GM19397 (cell line): ENCODE measurements at regions not wholly inside any gene's neighbourhood (a gene's known extent, or its start where the extent isn't known, plus 50 kb on each side); places are given as distances from the start of the nearest gene placed in this dataset.
"Not testable (repeated sequence)": the region's sequence is repeated elsewhere in the genome, so short reads cannot be mapped to it uniquely, and the experiment has no call there.

Experiments
- ATAC-seq: cut with Tn5 transposase; IDR thresholded peaks from one replicate; pipeline ENCODE4 v1.9.1; 2021; ENCODE audit warnings: mild to moderate bottlenecking, moderate library complexity; ENCODE audit not compliant: unreplicated experiment

DNA sequence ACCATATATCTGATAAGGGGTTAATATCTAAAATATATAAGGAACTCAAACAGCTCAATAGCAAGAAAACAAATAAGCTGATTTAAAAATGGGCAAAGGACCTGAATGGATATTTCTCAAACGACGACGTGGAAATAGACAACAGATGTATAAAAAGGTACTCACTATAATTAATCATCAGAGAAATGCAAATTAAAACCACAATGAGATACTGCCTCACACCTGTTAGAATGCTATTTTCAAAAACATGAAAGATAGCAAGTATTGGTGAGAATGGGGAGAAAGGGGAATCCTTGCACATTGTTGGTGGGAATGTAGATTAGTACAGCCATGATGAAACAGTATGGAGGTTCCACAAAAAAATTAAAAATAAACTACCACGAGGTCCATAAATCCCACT is 163.2 kb downstream of the DKK1 start:
- ATAC-seq, result no peak

DNA sequence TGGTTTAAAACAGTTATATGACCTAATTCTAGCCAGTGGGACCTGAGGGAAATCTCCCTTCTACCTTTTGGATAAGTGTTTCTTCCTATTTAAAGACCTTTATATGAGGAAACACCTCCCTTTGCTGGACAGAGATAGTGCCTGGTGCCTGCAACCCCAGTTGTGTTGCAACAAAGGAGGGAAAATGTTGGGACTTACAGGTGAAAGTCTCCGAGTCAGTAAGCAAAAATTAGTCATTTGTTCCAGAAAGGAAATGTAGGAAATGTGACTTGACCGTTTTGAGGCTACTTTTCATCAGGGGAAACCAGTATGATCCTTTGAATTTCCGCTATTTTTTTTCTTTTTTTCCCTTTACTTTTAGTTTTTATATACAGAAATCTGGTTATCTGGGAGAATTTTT is 165.5 kb downstream of the DKK1 start:
- ATAC-seq, result no peak

DNA sequence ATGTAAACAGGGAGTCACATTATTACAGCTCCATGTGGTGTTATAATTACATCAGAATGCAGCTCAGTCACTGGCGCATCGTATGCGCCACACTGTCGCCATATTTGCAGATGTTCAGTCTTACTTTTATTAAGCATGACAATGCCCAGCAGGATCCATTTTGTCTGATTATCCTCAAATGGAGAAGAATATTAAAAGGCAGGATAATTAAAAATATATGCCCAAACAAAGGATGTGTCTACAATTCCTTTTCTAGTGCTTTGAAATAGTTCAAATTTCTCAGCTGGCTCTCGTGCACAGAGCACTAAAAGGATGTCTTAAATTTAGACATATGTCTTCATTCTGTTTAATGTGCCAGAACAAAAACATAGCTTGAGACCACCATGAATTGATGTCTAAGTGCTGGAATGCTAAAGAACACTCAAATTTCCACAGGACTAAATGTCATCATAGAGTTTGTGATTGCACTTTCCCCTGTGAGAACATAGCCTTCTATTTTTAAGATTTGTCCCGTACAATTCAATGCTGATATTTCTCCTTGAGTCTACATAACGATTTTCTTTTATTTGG is 168.0 kb downstream of the DKK1 start:
- no peak for ATAC-seq

DNA sequence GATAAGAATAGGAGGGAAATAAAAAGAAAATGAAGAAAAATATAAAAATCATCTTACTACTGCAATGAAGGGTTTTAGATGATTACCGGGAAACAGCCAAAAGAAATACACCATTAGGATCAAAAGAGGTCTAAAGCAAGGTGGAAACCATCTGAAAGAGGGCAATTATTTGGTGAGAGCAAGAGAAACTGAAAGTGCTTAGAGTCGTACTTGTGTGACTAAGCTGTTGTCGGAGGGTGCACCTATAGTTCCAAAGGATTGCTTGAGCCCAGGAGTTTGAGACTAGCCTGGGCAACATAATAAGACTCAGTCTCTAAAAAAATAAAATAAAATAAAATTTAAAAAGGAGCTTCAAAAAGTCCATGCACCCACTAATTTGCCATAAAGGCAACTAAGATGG is 169.5 kb downstream of the DKK1 start:
- no peak for ATAC-seq

DNA sequence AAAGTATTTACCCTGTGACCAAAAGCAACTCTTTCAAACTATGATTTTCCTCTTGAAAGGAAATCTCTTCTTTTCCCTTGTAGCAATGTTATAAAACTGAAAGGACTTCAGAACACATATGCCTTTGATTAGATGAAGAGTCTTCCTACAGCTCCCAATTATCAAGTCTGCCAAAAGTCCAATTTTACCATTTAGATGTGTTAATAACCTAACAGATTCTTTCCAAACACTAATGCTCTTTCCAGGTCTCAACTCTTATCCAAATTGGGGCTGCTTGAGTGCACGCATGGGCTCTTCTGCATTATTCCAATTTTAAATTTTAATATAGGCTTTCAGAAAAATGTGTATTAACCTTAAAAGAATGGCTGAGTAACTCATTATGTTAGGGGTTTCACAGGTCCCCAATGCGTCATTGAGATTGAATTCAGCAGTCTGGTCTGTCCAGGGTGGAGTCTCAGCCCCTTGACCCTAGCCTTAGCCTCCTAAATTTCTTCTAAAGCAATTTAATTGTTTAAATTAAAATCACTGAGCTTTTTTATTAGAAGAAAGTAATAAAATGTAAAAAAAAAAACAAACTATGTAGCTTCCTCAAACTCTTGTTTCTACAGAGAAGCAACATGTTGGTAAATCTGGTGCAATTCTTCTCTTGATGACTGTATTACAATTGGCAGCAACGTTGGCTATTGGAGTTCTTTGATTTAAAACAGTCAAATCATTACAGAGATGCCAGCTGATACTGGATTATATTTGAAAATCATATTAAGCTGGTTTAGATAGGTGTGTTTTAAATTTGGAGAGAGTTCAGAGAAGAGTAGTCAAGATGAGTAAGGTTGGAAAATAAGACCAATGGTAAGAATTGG is 170.4 kb downstream of the DKK1 start:
- ATAC-seq, result no peak

DNA sequence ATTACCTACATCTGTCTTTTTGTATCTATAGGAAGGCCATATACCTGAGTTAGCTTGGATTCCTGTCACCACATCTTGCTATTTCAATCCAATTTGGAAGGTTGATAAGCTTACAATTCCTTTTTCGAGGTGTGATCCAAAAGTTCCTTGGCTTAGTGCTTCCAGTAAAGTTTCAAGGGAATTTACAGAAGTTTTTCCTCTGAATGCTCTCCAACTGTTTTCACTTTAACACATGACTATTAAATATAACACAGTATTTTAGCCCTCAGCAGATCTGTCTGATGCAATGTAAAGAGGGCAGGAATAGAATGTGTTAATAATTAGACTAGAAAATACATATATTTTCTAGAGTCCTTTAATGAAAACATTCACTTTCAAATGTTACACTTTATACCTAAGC is 171.4 kb downstream of the DKK1 start:
- ATAC-seq, result no peak

DNA sequence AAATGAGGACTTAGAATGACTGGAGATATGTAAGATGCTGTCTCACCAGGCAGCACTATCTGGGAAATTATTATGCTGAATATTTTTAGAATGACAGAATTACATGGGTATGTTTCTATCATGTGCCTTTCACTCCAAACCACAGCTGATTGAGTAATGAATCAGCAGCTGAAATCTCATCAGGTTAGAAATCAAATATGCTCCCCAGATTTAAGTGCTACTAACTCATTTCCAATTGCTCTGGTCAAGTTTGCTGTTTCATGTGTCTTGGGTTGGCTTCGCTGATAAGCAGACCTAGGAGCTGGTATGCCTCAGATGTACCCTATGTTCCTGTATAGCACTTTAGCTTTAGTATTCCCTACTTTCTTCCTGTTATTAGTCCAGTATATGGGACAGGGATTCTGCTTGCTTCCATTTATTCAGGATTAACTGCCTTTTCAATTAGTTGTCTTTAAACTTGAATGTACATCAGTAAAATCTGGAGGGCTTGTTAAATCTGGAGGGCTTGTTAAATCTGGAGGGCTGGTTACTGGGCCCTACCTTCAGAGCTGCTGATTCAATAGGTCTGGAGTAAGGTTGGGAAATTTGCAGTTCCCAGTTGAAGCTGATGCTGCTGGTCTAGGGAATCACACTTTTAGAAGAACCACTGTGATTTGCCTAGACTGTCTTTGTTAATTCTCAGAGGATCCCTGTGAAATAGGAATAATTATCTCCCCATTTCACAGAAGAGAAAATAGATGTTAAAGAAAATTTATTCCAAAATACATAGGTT is 172.9 kb downstream of the DKK1 start:
- no peak for ATAC-seq

DNA sequence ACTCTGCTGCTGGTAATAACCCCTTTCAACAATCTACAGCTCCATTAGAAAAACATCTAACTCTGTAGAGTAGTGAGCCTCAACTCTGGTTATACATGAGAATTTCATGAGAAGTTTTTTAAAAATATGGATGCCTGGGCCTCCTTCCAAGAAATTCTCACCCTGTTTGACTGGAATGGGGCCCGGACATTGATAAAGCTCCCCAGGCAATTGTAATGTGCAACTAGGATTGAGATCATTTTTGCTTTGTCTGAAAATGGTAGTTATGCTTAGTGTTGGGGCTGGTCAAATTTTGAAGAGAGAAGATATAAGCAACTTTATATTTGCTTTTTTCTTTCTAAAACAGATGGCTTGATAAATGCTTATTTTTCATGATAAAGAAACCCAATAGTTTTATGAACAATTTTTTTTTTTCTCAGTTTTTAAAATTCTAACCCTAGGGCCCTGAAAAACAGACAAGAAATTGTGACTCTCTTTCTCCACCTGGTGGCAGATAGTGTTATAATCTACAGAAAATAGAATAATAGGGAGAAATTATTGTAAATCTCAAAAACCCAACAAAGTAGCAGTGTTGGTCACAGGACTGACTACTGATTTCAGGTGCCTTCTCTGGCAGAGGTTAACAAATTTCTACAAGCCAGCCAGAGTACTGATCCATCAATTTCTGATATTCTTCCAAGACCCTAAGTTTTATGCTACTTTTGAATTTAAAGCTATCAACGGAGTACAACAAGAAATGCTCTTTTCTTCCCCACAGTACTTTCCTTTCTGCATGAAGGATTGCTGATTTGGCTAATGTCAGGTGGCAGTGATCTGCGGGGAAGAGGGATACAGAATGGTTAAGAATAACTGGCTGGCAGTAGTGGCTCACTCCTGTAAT is 174.8 kb downstream of the DKK1 start:
- ATAC-seq, result no peak

DNA sequence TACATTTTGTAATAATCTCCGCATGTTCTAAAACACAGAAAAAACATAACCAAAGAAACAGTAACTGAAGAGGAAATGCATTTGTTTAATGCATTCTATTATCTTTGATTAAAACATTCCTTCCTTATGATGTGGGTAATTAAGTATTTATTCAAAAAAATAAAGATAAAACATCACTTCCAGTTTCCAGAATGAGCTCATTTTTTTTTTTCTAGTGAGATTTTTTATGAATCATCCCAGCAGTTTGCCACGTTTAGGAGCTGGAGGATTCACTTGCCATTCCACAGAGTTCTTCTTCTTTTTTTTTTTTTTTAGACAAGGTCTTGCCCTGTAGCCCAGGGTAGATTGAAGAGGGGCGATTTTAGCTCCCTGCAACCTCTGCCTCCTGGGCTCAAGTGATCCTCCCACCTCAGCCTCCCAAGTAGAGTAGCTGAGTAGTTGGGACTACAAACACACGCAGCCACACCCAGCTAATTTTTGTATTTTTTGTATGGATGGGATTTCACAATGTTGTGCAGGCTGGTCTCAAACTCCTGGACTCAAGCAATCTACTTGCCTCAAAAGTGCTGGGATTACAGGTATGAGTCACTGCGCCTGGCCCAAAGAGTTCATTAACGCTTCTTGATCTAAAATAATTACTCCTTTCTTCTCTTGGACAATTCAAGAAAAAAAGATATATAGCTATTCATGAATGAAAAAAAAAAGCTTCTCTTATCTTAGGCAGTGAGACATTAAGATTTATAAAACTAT is 177.3 kb downstream of the DKK1 start:
- ATAC-seq, result no peak

DNA sequence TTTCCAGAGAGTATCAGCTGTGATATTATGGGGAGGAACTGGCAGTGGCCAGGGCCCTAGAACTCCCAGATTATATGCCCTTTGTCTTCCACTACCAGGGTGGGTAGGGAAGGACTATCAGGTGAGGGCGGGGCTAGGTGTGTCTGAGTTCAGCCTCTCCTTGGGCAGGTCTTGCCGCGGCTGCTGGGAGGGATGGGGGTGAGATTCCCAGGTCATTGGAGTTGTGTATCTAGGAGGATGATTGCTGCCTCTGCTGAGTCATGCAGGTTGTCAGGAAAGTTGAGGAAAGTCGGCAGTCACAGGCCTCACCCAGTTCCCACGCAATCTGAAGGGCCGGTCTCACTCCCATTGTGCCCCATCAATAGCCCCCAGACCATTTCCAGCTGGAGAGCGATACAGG is 185.2 kb downstream of the DKK1 start:
- ATAC-seq, result no peak

DNA sequence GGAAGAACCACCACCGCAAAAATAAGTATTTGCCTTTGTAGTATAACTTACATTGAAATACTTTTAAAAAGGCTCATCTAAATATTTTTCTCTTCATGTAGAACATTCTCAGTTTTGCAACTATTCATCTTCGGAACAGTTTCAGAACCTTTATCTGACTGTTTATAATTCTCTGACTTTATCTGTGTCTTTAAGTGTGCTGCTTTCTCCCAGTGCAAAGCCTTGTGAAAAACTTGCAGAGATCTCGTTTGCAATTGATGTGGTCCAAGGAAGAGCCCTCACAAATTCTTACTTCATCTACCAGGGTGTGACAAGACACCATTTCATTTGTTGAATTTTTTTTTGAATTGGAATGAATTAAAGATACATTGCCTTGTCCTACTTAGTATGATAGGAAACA is 186.4 kb downstream of the DKK1 start:
- no peak for ATAC-seq

DNA sequence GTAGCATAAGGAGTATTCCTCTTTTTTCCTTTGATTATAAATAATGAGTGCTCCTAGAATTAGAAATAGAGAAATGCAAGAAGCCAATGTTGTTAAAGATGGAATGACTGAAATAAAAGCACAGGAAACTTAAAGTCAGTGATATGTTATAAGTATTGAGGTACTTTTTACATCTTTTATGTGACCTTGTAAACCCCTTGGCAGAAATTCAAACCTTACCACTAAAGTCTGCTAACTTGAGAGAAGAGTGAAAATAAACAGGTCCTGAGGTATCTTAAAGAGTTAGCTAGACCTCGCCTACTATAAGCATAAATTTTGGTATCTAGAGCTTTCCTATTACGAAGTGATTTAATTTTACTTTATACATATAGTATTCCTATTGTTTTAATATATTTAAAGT is 188.2 kb downstream of the DKK1 start:
- no peak for ATAC-seq

DNA sequence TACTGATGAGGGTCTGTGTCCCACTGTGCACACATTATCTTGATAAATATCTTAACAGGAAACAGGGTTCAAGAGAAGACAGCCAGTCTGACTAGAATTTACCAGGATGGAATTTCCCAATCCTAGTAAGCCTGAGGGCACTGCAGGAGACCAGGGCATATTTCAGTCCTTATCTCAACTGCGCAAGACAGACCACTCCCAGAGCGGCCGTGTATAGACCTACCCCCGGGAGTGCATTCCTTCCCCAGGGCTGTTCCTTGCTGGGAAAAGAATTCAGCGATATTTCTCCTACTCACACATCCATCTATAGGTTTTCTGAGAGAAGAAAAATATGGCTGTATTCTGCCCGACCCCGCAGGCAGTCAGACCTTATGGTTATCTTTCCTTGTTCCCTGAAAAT is 191.3 kb downstream of the DKK1 start:
- ATAC-seq, result not testable (repeated sequence)

DNA sequence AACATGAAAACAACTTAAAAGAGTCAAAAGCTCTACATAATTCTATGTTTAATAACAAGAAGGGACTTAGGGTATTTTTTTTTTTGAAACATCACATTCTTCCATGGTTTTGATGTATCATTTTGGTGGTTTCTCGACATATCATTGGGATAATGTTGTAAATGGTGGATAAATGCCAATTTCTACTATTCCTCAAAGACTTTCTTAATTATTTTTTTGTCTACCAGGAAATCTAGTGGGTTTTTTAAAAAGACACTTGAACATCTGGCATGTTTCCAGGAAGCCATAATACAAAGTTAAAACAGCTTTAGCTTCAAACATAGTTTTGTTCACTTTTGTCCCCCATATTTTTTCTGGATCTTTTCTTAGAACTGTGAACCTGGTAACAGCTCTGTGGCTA is 200.4 kb downstream of the DKK1 start:
- no peak for ATAC-seq

DNA sequence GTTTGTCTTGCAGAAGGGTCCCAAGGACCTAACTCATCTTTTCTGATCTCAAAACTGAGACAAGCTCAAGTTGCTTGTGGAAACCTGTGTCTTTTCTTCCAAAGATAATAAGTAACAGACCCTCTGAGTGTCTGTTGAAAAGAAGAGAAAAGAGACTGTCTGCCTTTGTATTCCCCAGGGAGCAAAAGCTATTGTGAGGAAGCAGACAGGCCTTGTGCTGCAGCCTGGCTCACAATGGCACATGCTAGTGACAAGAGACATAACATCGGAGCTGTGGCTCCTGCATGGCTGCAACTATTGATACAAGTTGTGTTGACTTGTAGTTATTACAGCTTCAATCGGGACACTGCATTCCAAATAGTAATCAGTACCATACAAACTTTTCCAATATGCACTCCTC is 202.9 kb downstream of the DKK1 start:
- ATAC-seq, result no peak

DNA sequence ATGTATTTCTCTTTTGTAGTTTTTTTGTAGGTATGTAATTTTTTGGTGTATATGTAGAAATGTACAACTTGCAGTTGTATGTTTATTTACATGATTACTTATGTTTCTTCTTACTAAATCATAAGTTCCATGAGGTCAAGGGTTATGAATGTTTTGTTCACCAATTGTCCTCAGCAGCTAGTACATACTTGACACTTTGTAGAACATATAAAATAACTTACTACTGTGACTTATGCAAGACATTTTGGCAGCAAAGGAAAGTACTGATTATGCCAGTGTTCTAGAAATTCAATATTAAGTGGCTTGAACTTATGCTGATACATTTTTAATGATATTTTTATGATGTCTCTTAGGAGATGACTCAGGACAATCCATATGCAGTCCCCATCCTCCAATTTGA is 209.6 kb downstream of the DKK1 start:
- no peak for ATAC-seq

DNA sequence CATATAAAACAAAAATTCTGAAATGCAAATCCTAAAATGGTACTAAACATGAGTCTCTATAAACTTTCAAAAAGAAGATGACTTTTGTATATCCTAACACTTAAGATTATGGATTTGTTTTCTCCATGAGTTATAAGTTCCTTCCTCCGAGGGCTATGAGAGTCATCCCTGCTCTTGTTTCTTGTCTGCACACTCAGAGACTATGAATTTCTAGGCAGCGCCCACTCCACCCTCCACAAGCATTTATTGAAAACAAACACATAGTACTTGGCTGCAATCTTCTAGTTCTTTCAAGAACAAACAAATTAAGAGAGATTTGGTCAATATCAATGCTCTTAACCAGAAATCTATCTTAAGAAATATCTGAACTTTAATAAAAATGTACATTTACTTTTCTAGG is 211.7 kb downstream of the DKK1 start:
- no peak for ATAC-seq

DNA sequence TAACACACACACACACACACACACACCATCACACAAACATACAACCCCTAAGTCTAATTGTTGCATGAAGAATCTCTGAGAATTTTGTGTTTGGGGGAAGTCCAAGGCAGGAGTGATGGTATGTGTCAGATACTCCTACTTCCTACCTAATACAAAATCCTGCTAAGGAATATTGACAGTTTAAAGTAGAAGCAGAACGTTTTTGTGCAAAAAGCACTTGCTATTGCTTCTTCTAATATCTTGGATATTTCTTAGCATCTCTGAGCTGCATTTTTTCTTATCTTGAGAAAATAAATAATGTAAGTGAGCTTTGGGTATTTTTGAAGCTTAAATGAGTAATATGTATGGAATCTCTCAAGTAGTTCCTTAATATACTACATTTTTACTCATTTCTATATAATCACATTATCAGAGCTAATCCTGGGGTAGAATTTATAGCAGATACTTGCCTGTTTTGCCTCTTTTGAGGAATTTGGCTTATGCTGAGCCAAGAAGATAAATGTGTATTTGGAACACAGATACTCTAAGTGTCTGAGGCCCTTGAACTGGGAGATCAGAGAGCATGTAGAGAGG is 212.3 kb downstream of the DKK1 start:
- ATAC-seq, result no peak

DNA sequence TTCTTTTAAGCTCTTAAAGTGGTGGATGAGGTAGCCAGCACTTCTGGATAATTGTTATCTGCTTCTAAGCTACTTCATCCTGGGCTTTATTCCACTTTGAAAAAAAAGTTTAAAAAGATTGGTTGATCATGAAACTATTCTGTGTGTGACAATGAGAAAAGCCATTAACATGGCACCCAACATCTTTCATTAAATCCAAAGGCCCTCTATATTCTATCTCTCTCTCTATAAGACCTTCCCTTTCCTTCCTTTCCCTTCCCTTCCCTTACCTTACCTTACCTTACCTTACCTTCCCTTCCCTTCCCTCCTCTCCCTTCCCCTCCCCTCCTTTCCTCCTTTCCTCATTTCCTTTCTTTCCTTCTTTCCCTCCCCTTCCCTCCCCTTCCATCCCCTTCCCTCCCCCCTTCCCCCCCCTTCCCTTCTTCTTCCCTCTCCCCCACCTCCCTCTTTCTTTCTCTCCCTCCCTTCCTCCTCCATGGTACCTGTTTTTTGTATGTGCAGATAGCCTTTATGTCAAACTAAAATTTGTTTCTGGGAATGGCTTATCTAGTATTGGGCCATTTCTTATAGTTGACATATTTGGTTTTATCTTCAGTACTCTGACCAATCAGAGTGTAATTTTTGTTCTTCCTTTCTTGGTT is 218.7 kb downstream of the DKK1 start:
- ATAC-seq, result no peak

DNA sequence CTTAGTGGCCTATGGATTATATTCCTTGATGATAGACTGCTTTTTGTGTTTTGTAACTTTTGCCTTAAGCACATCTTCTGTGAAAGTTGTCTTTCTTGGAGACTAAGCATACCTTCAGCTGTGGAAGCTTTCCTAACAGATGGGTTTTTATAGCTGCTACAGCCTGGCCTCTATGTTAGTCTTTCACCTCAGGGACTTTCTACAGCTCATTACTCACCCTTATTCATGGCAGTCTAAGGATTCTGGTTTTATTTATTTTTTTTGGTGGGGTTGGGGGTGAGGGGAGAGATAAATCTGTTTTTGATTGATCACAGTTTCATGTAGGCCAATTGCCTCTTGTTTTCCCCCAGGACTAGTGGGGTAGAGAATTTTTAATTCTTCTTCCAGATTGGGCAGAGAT is 219.9 kb downstream of the DKK1 start:
- no peak for ATAC-seq
